Endothelial cell (in vitro differentiated cells): ENCODE measurements at regions not wholly inside any gene's neighbourhood (a gene's known extent, or its start where the extent isn't known, plus 50 kb on each side); places are given as distances from the start of the nearest gene placed in this dataset.

Experiments used
- DNase-seq: peaks from one replicate; pipeline ENCODE4 v3.0.0; 2021; ENCODE audit warnings: low spot score
- H3K27ac Mint-ChIP-seq: one replicate; pipeline ENCODE4 v1.8.0; 2021; ENCODE audit warnings: mixed read lengths, inconsistent platforms; ENCODE audit not compliant: unreplicated experiment
- H3K27me3 Mint-ChIP-seq: one replicate; pipeline ENCODE4 v1.8.0; 2021; ENCODE audit warnings: mild to moderate bottlenecking, moderate library complexity, mixed read lengths, inconsistent platforms; ENCODE audit not compliant: unreplicated experiment
- H3K36me3 Mint-ChIP-seq: one replicate; pipeline ENCODE4 v1.8.0; 2021; ENCODE audit warnings: mild to moderate bottlenecking, low read depth, mixed read lengths, inconsistent platforms; ENCODE audit not compliant: unreplicated experiment
- H3K4me1 Mint-ChIP-seq: one replicate; pipeline ENCODE4 v1.8.0; 2021; ENCODE audit warnings: mild to moderate bottlenecking, mixed read lengths, inconsistent platforms; ENCODE audit not compliant: unreplicated experiment
- H3K4me3 Mint-ChIP-seq: one replicate; pipeline ENCODE4 v1.8.0; 2021; ENCODE audit warnings: mild to moderate bottlenecking, mixed read lengths, inconsistent platforms; ENCODE audit not compliant: unreplicated experiment
- H3K9me3 Mint-ChIP-seq: one replicate; pipeline ENCODE4 v1.8.0; 2021; ENCODE audit warnings: mixed read lengths, inconsistent platforms; ENCODE audit not compliant: unreplicated experiment
- TF ChIP-seq, protein P1 (sequence below): fragments of 200-600 bp; sonication (generic); IDR thresholded peaks from one replicate; pipeline ENCODE4 v1.5.0; 2021; ENCODE audit warnings: antibody characterized with exemption; ENCODE audit not compliant: unreplicated experiment

- Mint-ChIP-seq H3K4me1 (no peaks in the 10 kb centered on the region), H3K9me3 (no peaks in the 10 kb centered on the region), H3K4me3 (no peak overlapping the region), H3K36me3 (no peaks in the 10 kb centered on the region), H3K27me3 (no peaks in the 10 kb centered on the region), H3K27ac (no peak overlapping the region)
- TF ChIP-seq, protein P1, sequence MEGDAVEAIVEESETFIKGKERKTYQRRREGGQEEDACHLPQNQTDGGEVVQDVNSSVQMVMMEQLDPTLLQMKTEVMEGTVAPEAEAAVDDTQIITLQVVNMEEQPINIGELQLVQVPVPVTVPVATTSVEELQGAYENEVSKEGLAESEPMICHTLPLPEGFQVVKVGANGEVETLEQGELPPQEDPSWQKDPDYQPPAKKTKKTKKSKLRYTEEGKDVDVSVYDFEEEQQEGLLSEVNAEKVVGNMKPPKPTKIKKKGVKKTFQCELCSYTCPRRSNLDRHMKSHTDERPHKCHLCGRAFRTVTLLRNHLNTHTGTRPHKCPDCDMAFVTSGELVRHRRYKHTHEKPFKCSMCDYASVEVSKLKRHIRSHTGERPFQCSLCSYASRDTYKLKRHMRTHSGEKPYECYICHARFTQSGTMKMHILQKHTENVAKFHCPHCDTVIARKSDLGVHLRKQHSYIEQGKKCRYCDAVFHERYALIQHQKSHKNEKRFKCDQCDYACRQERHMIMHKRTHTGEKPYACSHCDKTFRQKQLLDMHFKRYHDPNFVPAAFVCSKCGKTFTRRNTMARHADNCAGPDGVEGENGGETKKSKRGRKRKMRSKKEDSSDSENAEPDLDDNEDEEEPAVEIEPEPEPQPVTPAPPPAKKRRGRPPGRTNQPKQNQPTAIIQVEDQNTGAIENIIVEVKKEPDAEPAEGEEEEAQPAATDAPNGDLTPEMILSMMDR: no peak
- DNase-seq: no peak
These were observed 260.3 kb upstream of the ANKH start for GRCh38 chr5:15131909-15132308.

DNA sequence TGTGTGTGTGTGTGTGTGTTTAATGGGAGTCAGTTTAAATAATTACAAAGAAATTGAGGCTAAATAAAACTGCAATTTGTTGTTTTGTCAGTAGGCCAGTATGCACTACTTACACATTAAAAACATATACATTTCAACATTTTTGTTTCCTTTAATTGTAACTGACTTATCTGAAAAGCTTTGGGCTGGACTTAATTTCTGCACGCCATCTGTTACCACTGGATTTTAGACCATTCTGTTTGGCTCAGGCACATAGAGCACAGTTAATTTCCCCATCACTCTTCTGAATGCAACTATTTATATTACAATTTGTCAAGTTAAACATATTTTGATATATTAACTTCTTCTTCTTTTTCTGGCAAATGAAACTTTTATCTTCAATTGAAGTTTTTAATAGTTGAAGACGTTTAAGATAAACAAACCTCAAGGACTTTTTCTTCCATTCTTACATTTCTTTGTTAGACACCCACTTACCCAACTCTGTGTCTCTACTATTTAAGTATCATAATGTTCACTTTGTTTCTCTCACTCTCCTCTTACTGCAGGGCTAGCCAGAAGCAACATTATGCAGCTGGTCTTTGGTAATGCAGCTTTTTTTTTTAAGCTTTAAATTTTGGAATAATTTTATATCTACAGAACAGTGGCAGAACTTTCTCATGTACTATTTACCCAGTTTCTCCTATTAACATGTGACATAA is 253.4 kb upstream of the ANKH start:
- H3K36me3 Mint-ChIP-seq: peaks cover 8% of the 10 kb centered on the region
- no peaks in the 10 kb centered on the region for H3K4me1 Mint-ChIP-seq
- H3K9me3 Mint-ChIP-seq: peaks cover 4% of the 10 kb centered on the region
- no peak overlapping the region for H3K27ac Mint-ChIP-seq
- TF ChIP-seq, protein P1: no peak
- no peaks in the 10 kb centered on the region for H3K27me3 Mint-ChIP-seq
- no peak for DNase-seq
- no peak overlapping the region for H3K4me3 Mint-ChIP-seq

DNA sequence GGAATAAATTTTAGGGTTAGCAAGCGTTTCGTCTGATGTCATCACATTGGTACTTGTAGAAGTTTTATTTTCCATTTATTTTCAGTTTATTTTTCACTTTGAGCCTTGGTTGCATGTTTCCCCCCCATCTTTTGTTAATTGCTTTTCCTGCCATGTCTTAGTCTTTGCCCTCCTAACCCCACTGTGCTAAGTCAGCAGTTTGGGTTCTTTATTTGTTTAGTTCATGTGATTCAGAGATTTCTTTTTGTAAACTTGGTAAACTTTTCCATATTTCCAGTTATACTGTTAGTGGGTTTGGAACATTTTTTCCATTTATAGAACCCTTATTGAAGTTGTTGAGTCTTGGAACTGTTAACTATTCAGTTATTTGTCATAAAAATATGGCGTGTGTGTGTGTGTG is 252.9 kb upstream of the ANKH start:
- TF ChIP-seq, protein P1: no peak

DNA sequence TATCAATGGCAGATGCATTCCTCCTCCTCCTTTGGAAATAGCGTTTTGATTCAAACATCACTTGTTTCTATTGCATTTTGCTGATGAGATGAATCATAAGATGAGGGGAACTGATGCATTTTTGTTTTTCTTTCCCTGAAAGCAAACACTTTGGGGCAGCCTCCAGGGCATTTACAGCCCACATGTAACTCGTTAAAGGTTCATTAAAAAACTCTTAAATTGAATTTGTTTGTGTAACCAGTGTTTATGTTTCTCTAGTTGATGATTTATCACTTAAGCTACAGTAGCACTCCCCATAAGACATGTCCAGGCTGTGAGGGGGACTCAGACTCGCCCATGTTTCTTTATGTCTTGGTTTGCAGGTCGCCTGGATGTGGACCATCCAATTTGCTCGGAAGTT is 246.1 kb upstream of the ANKH start:
- TF ChIP-seq, protein P1: no peak
- DNase-seq: no peak
- H3K27ac Mint-ChIP-seq: no peak overlapping the region
- peaks cover 4% of the 10 kb centered on the region for H3K27me3 Mint-ChIP-seq
- no peak overlapping the region for H3K4me3 Mint-ChIP-seq
- no peaks in the 10 kb centered on the region for H3K4me1 Mint-ChIP-seq
- no peaks in the 10 kb centered on the region for H3K9me3 Mint-ChIP-seq
- H3K36me3 Mint-ChIP-seq: peaks cover 8% of the 10 kb centered on the region

More for the DNA sequence above, 252.9 kb upstream of the ANKH start:
- H3K27me3 Mint-ChIP-seq: no peaks in the 10 kb centered on the region
- H3K9me3 Mint-ChIP-seq: peaks cover 4% of the 10 kb centered on the region
- H3K27ac Mint-ChIP-seq: no peak overlapping the region
- peaks cover 8% of the 10 kb centered on the region for H3K36me3 Mint-ChIP-seq
- no peak for DNase-seq
- H3K4me1 Mint-ChIP-seq: no peaks in the 10 kb centered on the region
- H3K4me3 Mint-ChIP-seq: no peak overlapping the region

DNA sequence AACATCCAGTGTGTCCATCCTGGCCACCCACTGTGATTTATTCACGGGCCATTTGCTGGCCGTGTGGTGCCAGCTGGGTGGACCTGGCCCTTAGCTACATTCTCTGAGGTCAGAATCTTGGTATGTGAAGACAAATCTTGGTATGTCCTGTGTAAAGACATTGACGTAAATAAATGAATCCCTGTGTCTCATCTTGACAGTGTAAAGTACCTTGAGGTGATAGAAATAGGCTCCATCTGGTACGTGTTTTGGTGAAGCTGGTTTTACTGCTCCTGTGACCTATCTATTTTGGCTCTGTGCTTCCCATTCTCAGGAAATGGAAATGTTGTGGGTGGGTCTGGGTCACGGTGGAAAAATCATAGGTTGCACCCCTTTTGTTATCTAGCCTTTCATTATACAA is 245.4 kb upstream of the ANKH start:
- no peak for DNase-seq
- Mint-ChIP-seq H3K4me3 (no peak overlapping the region), H3K9me3 (no peaks in the 10 kb centered on the region), H3K27me3 (peaks cover 4% of the 10 kb centered on the region), H3K4me1 (no peaks in the 10 kb centered on the region), H3K27ac (no peak overlapping the region), H3K36me3 (peaks cover 8% of the 10 kb centered on the region)
- TF ChIP-seq, protein P1: no peak
